HCEC 1CT (cell line): ENCODE measurements at regions not wholly inside any gene's neighbourhood (a gene's known extent, or its start where the extent isn't known, plus 50 kb on each side); places are given as distances from the start of the nearest gene placed in this dataset.

Experiments used
- DNase-seq: peaks from one replicate; pipeline ENCODE4 v3.0.0-alpha.2; 2017

- no peak for DNase-seq
Observed at GRCh38 chr3:68448510-68449383, 483.6 kb downstream of the TAFA4 start.

DNA sequence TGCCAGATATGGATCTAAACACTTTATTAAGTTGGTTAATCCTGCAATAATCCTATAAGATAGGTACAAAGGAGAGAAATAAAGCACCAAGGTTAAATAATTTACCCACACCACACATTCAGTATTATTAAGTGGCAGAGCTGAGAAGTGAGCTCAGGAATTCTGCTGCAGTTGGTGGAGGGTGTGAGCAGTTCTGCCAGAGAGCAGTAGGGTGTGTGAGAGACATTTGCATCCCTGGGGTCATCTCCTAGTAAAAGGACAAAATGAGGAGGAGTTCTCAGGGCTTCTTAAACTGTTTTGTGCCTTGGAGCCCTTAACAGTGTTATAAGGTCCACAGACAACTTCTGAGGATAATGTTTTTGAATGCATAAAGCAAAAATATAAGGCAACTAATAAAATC, 484.5 kb downstream of the TAFA4 start:
- no peak for DNase-seq

- no peak for DNase-seq
Observed at GRCh38 chr3:68441054-68441453, 491.3 kb downstream of the TAFA4 start.

GRCh38 chr3:68436619-68437401, 495.5 kb downstream of the TAFA4 start:
- DNase-seq, result no peak

DNA sequence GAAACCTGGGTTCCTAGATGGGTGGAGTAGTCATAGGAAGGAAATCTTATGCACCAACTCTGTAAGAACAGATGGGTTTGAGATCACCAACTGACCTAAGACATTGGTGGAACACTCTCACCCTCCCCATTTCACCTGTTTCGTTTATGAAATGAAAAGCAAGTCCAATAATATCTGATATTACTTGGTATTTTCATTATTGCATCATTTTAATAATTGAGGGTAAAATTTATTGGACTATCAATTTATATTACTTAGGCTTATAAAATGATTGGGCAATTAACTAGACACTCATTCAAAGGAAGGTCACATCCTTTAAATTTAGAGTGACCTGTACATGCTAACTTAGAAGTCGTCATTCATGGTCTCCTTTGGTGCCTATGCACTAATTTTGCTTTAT, 503.9 kb downstream of the TAFA4 start:
- DNase-seq, result no peak

- DNase-seq, result no peak
Observed at GRCh38 chr3:68424796-68425460, 507.4 kb downstream of the TAFA4 start.

GRCh38 chr3:68408626-68409025, 523.7 kb downstream of the TAFA4 start:
- no peak for DNase-seq

DNA sequence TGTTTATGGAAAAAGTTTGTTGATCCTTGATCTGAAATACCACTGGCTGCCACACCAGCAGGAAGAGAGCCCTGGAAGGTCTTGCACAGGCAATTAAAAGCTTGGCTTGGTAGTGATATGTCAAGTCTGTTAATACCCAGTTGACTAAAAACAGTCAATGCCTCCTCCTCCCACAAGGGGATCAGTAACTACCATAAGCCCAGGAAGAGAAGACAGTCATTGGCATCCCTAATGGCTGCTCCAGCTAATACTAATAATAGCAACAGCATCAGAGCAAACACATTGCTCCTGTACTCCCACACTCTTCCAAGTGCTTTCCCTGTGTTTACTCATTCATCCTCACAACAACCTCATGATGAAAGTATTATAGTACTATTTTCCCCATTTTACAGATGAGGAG, 528.6 kb downstream of the TAFA4 start:
- no peak for DNase-seq

DNA sequence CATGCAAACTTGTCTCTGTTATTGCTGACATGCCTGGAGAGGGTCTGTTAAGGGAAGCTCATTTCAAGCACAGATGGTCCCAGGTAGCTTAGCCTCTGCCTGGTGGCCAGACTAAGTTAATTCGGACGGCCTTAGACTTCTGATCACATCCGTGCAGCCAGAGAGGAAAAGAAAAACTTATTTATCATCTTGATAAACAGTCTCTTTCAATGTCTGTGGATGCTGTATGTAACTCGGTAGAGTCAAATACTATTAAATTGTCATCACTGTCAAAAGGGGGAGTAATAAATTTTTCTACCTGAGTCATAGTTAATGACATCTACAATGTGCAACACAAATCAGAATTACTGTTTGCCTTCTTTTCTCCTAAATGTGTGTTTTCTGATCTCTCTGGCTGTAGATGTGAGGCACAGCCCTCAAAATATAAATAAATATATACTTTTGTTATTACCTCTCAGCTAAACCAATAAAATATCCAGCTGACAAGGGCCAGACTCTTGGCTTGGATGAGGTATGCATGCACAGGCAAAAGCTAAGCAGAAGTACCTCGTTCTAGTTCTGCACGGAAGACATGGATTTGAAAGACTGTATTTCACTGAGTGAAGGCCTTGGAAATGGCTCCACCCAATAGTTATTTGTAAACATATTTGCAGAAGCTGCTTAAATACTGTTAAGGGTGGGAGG, 530.0 kb downstream of the TAFA4 start:
- DNase-seq, result no peak

- no peak for DNase-seq
Observed at GRCh38 chr3:68378631-68379030, 553.7 kb downstream of the TAFA4 start.

DNA sequence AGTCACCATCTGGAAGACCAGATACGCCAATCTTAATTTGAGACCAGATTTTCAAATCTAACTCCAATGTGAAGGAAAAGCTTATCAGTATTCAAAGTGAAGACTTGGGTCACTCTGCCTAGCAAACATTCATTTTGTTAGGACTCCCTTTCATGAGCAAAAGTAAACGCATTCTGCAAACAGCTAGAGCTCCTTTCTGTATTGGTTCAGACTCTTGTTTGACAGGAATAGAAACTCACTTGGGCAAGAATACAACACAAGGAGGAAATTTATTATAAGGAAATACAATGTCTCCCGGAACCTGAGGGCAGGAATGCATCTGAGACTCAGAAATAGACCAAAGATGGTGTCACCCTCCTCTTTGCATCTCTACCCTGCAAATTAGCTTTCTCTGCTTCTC, 558.6 kb downstream of the TAFA4 start:
- DNase-seq, result no peak

GRCh38 chr3:68363796-68364195, 568.6 kb downstream of the TAFA4 start:
- DNase-seq, result no peak

DNA sequence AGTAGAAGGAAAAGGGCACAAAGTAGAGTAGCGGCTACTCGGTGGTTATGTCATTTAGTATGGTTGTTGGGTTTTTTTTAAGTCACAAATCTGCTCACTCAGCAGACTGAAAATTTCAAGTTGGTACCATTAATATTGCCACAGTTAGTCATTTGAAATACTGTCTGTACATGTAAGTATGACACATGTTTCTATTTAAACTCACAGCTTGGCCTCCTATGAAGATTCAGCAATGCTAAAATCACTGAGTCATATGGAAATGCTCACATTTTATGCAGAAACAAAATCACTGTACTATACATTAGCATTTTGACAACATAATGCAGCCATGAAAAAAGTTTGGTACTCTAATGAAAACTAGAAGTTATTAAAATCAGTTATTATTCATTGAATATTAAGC, 571.9 kb downstream of the TAFA4 start:
- DNase-seq, result no peak

DNA sequence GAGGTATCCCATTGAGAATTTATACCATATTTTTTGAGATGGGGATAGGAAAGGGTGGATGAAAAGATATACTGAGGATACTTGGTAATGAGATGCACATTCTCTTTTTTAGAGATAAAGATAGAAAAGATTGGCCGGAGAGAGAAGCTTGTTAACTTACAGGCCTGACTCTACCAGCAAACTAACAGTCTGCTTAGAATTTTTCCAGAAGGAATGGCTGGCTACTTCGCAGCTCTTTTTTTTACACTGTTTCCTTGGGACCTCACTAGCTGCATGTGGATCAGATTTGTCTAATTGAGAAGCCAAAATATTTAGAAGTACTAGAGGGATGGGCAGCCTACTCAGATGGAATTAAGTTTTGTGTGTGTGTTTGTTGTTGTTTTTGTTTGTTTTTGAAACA, 586.6 kb downstream of the TAFA4 start:
- DNase-seq, result no peak

DNA sequence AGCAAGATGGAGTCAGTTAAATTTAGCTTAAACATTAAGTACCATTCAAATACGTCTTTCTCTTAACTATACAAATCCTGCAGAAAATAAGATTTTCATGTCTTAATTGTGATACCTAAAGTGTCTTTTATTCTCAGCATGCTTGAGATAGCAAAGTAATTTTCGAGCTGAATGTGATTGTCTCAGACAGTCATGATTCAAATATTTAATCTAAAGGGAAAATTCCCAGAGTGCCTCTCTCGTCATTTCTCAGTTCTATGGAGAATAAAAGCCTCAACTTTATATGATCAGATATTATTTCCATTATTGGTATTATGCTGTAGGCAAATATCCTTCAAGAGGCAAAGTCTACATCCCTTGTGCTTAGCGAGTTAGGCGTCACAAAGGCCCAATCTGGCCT, 589.9 kb downstream of the TAFA4 start:
- DNase-seq, result no peak

DNA sequence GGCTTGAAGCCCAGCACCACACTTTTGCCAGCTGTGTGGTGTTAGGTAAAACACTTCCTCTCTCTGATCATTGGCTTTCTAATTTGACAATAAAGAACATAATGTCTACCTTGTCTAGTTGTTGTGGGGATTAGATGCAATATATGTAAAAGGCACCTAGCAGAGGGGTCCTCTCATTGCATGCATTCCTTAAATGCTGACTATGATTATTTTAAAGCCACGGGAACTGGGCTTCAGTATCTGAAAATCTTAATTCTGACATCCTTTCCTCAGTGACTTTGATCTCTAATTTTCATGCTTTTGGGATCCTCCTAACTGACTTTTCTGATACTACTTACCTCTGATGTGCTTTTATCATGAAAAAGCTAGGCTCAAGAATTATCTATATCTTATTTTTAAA, 596.3 kb downstream of the TAFA4 start:
- DNase-seq, result no peak

DNA sequence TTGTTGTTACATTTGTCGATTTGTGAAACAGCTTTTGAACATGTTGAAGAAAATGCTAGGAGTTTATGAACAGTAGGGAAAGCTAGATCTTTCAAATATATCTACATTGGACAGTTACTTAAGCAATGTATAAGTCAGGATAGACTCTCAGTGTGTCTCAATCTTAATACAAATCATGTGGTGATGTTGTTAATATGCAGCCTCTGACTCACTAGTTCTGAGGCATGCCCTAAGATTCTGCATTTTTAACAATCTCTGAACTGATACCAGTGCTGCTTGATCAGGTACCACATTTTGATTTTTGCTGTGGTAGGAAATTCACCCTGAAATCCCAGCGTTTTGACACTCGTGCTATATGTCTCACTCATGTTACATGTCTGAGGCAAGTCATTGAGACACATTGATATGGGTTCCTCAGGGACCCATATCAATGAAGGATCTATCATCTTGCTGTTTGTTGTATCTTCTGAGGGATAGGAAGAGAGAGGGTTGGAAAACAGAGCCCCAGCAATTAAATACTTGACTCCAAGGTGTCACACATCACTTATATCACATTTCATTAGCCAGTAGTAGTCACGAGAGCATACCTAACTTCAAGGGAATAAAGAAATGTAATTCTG, 597.9 kb downstream of the TAFA4 start:
- no peak for DNase-seq

DNA sequence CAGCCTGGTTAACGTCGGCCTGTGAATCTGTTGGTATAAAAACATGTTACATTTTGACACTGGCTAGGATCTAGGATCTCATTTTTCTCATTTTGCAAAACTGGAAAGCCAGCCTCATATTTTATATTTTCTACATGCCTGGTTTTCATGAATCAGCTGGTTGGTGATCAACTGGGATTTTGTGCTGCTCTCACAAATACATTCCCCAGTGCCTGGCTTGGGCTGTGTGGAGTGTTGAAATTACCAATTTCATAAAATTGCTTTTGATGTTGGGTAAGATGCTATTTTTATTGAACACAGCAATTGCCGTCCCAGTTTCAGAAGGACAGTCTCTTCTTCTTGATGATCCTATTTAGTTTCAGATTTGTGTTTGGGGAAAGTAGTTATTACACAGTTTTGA, 604.3 kb downstream of the TAFA4 start:
- DNase-seq, result no peak

- no peak for DNase-seq
Observed at GRCh38 chr3:68315964-68316363, 616.4 kb downstream of the TAFA4 start.

DNA sequence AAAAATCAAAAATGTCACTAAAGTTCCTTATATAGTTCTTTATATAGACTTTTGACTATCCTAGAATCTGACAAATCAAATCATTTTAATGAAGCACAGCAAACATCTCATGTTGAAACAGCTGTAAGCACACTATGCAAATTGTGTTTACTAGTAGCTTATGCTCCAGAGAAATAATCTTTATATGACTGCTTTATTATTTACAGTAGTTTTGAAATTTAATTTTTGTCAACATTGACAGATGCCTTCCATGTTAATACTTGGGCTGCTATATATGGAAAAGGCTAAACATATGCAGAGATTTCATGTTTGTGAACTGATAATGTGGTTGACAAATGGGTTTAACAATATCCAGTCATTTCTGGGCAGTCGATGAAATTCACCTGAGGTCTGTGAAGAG, 616.8 kb downstream of the TAFA4 start:
- DNase-seq, result no peak

GRCh38 chr3:68306571-68306970, 625.8 kb downstream of the TAFA4 start:
- no peak for DNase-seq

DNA sequence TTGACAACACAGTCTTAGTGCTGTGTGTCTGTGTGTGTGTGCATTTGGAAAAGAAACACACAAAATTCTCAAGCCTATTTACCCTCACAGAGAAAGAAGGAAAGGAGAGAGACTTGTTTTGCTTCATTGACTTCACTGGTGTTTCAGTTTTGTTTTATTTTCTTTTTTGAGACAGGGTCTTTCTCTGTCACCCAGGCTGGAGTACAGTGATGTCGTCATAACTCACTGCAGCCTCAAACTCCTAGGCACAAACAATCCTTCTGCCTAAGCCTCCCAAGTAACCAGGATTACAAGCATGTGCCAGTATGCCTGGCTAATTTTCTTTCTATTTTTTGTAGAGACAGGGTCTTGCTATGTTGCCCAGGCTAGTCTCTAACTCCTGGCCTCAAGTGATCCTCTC, 636.9 kb downstream of the TAFA4 start:
- no peak for DNase-seq

- DNase-seq, result no peak
Observed at GRCh38 chr3:68290333-68290732, 635.9 kb upstream of the SUCLG2 start.
